ENCODE measurements at regions not wholly inside any gene's neighbourhood (a gene's known extent, or its start where the extent isn't known, plus 50 kb on each side); places are given as distances from the start of the nearest gene placed in this dataset.

GRCh38 chr2:221360742-221361141 lies 211.4 kb downstream of the EPHA4 start:
- no peak for DNase-seq (ENCODE audit: low read depth)

GRCh38 chr2:221361633-221362032 lies 210.5 kb downstream of the EPHA4 start:
- no peak for DNase-seq (ENCODE audit: low read depth)

- DNase-seq (ENCODE audit: low read depth) = no peak
These were observed 207.4 kb downstream of the EPHA4 start for GRCh38 chr2:221364672-221365071.
